ENCODE measurements at regions not wholly inside any gene's neighbourhood (a gene's known extent, or its start where the extent isn't known, plus 50 kb on each side); places are given as distances from the start of the nearest gene placed in this dataset.

DNA sequence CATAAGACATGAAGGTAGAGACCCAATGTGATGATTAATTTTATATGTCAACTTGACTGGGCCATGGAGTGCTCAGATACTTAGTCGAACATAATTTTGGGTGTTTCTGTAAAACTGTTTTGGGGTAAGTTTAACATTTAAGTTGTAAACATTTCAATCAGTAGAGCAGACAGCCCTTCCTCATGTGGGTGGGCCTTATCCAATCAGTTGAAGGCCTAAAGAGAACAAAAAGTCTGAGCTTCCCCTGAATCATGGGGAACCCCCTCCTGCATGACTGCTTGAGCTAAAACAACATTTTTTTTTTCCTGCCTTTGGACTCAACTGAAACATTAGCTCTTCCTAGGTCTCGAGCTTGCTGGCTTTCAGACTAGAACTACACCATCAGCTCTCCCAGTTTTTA lies 327.3 kb upstream of the SOX9 start:
- TF ChIP-seq MAX (IDR thresholded peaks at IDR 0.05) (no peak), RAD21 (IDR thresholded peaks at IDR 0.05; ENCODE audit: low read depth) (no peak), CREB1 (IDR thresholded peaks at IDR 0.05; ENCODE audit: low read depth) (no peak), EP300 (IDR thresholded peaks at IDR 0.05; ENCODE audit: borderline replicate concordance) (no peak), YY1 (IDR thresholded peaks at IDR 0.05; ENCODE audit: low read depth) (no peak), NFIC (IDR thresholded peaks at IDR 0.05) (no peak), EGR1 (IDR thresholded peaks at IDR 0.05) (no peak), TCF12 (IDR thresholded peaks at IDR 0.05; ENCODE audit: low read depth) (no peak), TEAD4 (IDR thresholded peaks at IDR 0.05) (no peak), TAF1 (IDR thresholded peaks at IDR 0.05; ENCODE audit: low read depth) (no peak), ZBTB7A (IDR thresholded peaks at IDR 0.05; ENCODE audit: low read depth) (no peak), FOXM1 (IDR thresholded peaks at IDR 0.05; ENCODE audit: borderline replicate concordance, low read depth) (no peak)
- TF ChIP-seq, protein P1, sequence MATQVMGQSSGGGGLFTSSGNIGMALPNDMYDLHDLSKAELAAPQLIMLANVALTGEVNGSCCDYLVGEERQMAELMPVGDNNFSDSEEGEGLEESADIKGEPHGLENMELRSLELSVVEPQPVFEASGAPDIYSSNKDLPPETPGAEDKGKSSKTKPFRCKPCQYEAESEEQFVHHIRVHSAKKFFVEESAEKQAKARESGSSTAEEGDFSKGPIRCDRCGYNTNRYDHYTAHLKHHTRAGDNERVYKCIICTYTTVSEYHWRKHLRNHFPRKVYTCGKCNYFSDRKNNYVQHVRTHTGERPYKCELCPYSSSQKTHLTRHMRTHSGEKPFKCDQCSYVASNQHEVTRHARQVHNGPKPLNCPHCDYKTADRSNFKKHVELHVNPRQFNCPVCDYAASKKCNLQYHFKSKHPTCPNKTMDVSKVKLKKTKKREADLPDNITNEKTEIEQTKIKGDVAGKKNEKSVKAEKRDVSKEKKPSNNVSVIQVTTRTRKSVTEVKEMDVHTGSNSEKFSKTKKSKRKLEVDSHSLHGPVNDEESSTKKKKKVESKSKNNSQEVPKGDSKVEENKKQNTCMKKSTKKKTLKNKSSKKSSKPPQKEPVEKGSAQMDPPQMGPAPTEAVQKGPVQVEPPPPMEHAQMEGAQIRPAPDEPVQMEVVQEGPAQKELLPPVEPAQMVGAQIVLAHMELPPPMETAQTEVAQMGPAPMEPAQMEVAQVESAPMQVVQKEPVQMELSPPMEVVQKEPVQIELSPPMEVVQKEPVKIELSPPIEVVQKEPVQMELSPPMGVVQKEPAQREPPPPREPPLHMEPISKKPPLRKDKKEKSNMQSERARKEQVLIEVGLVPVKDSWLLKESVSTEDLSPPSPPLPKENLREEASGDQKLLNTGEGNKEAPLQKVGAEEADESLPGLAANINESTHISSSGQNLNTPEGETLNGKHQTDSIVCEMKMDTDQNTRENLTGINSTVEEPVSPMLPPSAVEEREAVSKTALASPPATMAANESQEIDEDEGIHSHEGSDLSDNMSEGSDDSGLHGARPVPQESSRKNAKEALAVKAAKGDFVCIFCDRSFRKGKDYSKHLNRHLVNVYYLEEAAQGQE (IDR thresholded peaks at IDR 0.05; ENCODE audit: low read depth), result no peak
- TF ChIP-seq, protein P2, sequence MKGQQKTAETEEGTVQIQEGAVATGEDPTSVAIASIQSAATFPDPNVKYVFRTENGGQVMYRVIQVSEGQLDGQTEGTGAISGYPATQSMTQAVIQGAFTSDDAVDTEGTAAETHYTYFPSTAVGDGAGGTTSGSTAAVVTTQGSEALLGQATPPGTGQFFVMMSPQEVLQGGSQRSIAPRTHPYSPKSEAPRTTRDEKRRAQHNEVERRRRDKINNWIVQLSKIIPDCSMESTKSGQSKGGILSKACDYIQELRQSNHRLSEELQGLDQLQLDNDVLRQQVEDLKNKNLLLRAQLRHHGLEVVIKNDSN (IDR thresholded peaks at IDR 0.05), result no peak
